PFSK-1 (cell line): ENCODE measurements at regions not wholly inside any gene's neighbourhood (a gene's known extent, or its start where the extent isn't known, plus 50 kb on each side); places are given as distances from the start of the nearest gene placed in this dataset.

Experiments used
- FOXP2 ChIP-seq: optimal IDR thresholded peaks from 2 replicates; pipeline ENCODE3; 2011; ENCODE audit warnings: borderline replicate concordance, control low read depth, inconsistent platforms; ENCODE audit not compliant: insufficient read depth; ENCODE audit errors: extremely low read length, extremely low read depth
- POLR2AphosphoS5 ChIP-seq: IDR thresholded peaks from 2 replicates; pipeline ENCODE4 v1.6.1; 2012; ENCODE audit warnings: low read depth, mild to moderate bottlenecking, control low read depth, low read length, moderate library complexity
- SIN3A ChIP-seq: IDR thresholded peaks from 2 replicates; pipeline ENCODE4 v1.6.1; 2012; ENCODE audit warnings: mild to moderate bottlenecking, low read length, moderate library complexity, borderline replicate concordance; ENCODE audit not compliant: insufficient read depth
- TAF1 ChIP-seq: IDR thresholded peaks from 2 replicates; pipeline ENCODE4 v1.6.1; 2012; ENCODE audit warnings: low read length, control low read depth, borderline replicate concordance; ENCODE audit not compliant: insufficient read depth
- TF ChIP-seq, protein P1 (sequence below), 2 experiments: IDR thresholded peaks; 2 replicates each; pipeline versions ENCODE4 v1.6.1 to v1.8.0; 2011 to 2012; ENCODE audit warnings: low read depth in 2 of 2, low read length in 2 of 2, control low read depth in 1 of 2, inconsistent platforms in 1 of 2, mild to moderate bottlenecking in 1 of 2, moderate library complexity in 1 of 2; ENCODE audit not compliant: insufficient read depth in 1 of 2

DNA sequence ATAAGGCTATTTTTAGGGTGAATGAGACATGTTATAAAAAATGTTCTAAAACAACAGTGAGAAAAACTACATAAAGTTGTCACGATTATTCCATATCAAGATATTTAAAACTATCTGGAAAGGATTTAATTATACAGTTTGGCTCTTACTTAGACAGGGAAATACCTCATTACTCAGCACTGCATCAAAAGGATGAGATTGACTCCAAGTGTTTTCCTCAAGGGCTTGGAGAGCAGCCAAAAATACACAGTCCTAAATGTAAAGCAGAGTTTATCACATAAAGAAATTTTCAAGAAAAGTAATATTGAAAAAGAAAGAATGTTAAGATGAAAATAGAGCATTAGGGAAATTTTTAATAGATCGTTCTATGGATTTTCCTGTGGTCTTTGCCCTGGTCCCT is 285.5 kb upstream of the NETO1 start:
- TF ChIP-seq TAF1 (no peak), POLR2AphosphoS5 (no peak), SIN3A (no peak), FOXP2 (no peak)
- TF ChIP-seq, protein P1, sequence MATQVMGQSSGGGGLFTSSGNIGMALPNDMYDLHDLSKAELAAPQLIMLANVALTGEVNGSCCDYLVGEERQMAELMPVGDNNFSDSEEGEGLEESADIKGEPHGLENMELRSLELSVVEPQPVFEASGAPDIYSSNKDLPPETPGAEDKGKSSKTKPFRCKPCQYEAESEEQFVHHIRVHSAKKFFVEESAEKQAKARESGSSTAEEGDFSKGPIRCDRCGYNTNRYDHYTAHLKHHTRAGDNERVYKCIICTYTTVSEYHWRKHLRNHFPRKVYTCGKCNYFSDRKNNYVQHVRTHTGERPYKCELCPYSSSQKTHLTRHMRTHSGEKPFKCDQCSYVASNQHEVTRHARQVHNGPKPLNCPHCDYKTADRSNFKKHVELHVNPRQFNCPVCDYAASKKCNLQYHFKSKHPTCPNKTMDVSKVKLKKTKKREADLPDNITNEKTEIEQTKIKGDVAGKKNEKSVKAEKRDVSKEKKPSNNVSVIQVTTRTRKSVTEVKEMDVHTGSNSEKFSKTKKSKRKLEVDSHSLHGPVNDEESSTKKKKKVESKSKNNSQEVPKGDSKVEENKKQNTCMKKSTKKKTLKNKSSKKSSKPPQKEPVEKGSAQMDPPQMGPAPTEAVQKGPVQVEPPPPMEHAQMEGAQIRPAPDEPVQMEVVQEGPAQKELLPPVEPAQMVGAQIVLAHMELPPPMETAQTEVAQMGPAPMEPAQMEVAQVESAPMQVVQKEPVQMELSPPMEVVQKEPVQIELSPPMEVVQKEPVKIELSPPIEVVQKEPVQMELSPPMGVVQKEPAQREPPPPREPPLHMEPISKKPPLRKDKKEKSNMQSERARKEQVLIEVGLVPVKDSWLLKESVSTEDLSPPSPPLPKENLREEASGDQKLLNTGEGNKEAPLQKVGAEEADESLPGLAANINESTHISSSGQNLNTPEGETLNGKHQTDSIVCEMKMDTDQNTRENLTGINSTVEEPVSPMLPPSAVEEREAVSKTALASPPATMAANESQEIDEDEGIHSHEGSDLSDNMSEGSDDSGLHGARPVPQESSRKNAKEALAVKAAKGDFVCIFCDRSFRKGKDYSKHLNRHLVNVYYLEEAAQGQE (IDR thresholded peaks at IDR 0.05; ENCODE audit: insufficient read depth in 1 of 2, low read depth in 2 of 2, low read length in 2 of 2): no peak
